Bone marrow (tissue), 2 donors: ENCODE measurements at regions not wholly inside any gene's neighbourhood (a gene's known extent, or its start where the extent isn't known, plus 50 kb on each side); places are given as distances from the start of the nearest gene placed in this dataset.

Experiments
- DNase-seq, 2 donors: peaks; one replicate each; lab custom pipeline; 2025; lab: John Stamatoyannopoulos, UW

- no peak for DNase-seq
These were observed 126.7 kb downstream of the DKK1 start for GRCh38 chr10:52440612-52441285.

DNA sequence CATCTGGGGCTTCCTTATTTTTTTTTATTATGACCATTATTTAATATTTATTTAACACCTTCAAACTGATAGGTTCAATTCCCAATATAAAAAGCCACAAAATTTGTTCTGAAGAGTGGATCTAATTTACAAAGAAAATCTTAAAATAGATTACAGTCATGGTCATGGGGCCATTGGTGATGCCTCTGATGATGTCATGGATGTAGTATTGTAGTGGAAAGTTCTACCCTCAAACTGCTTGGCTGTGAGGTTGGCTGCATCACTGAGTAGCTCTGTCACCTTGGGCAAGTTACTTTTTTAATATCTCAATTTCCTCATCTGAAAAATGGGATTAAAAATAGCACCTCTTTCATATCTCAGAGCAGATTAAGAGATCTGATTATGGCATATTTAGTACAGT, 128.5 kb downstream of the DKK1 start:
- DNase-seq, result no peak

GRCh38 chr10:52443419-52444388, 129.6 kb downstream of the DKK1 start:
- DNase-seq, result no peak

DNA sequence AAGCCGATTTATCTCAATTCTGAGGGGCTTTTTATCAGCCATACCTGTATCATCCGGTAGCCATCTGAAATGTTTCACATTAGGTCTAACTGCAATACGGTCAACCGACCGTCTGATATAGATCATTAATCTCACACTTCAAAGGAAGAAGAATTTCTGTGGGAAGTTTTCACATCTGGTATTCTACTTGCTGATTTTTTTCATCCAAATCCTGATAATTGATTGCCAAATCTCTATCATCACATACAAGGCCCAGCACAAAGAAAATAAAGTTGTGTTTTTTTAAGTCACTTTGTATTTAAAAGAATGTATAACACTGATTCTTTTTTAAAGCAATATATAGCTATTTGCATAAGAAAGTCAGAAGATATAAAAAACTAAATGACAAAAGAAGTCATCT, 132.3 kb downstream of the DKK1 start:
- no peak for DNase-seq

GRCh38 chr10:52447931-52448353, 133.9 kb downstream of the DKK1 start:
- DNase-seq, result no peak

DNA sequence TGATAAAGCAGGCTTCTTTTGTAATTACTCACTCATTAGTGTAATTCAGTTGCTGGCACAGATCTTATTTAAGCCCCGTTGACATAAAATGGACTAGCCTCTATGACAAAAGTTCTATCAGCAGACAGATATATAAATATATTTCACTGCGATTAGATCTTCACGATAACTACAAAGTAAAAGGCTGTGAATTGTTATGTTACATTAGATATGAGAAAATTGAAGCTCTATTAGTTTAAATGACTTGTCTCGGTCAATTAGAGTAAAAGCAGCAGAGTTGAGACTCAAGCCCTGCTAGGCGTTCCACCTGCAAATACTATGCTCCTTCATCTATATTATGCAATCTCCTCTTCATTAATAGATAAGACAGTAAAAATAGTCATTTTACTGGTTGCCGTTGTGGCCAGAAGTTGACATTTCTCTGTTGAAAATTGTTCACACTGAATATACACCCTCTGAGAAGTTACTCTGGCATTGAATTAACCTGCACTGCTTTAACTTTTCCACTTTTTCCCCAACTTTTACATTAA, 136.7 kb downstream of the DKK1 start:
- no peak for DNase-seq

- DNase-seq, result no peak
These were observed 137.7 kb downstream of the DKK1 start for GRCh38 chr10:52451817-52452216.

DNA sequence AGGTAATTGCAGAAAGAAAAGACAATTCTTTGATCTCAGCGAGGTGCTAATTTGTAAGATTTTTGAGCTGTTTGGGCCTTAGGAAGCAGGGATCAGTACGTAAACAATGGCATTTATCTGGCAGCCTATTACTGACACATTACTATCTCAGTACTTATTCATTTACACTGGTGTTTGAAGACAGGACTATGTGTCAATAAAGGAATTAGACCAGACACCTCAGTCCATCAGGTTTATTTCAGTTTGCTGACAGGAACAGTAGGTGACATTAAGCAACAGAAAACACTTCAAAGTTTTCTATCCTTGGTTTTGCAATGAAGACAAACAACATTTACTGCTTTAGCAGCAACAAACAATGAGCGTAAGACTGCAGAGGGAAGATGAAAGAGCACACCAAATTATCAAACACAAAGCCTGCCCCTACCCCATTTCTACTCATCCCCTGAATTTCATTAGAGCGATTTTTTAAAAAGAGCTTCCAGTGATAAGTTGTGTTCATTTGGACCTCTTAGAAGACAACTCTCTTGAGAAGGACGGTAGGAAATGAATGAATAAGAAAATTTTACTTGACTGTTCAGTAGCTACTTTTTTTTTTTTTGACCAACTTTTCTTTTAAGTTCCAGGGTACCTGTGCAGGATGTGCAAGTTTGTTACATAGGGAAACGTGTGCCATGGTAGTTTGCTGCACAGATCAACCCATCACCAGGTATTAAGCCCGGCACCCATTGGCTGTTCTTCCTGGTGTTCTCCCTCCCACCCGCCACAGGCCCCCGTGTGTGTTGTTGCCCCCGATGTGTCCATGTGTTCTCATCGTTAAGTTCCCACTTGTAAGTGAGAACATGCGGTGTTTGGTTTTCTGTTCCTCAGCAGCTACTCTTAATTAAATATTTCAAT, 138.8 kb downstream of the DKK1 start:
- no peak for DNase-seq

- DNase-seq, result no peak
These were observed 139.4 kb downstream of the DKK1 start for GRCh38 chr10:52453501-52453900.

DNA sequence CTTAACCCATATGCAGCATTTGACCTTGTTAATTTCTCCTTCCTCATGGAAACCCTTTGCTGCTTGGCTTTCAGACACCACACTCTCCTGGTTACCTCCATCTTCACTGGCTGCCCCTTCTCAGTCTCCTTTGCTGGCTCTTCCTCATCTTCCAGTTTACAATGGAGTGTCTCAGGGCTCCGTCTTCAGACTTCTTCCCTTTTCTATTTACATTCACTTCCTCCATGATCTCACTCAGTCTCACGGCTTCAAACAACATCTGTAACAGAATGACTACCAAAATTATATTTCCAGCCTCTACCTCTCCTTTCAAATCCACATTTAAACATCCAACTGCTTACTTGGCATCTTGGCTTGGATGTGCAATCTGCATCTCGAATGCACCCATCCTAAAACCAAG, 140.4 kb downstream of the DKK1 start:
- DNase-seq, result no peak

DNA sequence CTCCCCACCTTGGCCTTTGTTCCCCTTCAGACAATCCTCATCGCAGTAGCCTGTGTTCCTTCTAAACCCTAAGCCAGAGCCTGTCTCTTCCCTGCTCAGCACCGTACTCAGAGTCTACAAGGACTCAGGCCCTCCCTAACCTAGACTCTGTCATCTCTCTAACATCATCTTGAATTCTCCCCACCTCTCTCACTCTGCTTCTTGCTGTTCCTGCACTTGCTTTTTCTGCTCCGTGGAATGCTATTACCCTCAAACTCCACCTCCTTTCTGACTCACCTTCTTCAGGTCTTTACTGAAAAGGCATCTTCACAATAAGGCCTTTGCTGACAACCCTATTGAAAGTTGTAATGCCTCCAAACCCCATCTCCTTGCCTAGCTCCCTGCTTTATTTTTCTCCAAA, 141.0 kb downstream of the DKK1 start:
- no peak for DNase-seq

- DNase-seq, result no peak
These were observed 145.0 kb downstream of the DKK1 start for GRCh38 chr10:52459097-52459496.

DNA sequence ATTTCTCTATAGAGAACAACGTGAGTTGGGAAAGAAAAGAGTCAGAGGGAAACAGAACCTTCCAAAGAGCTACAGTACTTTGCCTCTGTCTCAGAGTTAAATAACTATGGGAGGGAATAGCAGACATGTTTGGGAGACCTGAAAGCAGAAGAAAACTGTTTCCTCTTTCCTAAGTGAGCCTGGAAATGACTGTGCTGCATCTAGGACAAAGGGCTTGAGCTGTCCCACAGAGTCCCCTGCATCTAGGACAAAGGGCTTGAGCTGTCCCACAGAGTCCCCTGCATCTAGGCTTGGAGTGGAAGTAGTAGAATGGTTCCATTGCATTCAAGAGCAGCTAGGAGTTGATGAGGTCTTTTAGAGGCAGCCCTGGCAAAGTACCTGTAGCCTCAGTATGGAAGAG, 149.7 kb downstream of the DKK1 start:
- DNase-seq, result no peak

GRCh38 chr10:52464368-52465124, 150.5 kb downstream of the DKK1 start:
- no peak for DNase-seq

DNA sequence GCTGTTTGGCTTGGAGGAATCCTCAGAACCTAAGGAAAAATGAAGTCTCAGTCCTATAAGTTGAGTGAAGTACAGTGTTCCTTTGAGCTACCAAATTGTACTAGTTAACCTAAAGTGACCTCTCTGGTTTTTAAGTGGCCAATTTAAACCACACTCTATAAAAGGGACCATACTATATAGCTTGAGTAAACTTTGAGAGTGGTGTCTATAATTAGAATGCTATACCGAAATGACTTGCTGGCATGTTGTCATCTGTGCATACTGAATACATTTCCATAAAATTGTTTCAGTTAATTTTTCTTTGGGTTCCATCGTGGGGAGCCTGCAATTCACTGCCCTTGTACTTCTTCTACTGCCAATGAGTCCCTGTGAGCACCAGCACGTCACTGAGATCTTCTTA, 151.1 kb downstream of the DKK1 start:
- DNase-seq, result no peak

GRCh38 chr10:52466464-52466863, 152.4 kb downstream of the DKK1 start:
- no peak for DNase-seq

DNA sequence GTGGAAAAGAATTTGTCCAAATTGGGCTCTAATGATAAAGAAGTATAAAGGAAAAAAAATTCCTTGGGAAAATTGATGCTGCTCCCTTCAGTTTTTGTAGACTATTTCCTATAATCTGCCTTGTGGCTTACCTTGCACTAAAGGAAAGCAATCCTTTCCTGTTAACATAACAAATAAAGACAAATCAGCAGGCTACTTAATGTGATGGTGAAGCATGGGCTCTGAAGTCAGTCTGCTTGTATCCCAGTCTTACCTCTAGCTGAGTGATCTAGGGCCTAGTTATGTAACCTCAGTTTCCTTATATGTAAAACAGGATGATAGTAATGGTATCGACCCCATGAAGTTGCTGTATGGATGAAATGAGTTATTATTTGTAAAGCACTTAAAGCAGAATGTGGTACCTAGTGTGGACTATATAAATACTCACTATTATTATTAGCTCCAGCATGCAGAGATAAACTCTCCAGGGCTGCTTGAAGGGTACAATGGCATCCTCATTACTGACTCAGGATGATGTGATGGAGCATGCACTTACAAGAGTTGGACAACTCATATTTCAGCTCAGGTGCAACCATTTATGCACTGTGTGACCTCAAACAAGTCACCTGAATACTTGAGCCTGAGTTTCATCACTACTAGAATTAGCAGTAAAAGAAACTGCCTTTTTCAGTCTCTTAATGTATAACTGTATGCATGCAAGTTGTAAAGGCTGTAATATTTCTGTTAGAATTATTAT, 156.1 kb downstream of the DKK1 start:
- DNase-seq, result no peak

- DNase-seq, result no peak
These were observed 158.5 kb downstream of the DKK1 start for GRCh38 chr10:52472406-52473146.

DNA sequence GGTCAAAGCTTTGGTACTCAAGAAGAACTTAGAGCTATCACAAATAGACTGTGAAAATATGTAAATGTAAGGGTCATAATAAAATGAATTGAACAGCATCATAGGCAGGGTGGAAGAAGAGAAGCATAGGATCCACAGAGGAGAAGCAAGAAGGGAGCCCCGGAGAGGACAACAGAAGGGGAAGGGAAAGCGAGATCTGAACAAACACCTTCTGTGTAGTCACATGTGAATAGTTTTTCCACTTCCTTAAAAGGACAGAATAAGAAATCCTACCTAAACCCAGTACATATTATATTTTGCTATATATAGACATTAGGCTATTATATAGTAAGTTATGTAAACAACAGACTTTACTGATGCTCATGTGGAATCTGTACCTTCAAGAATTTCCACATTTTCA, 160.2 kb downstream of the DKK1 start:
- no peak for DNase-seq

GRCh38 chr10:52477305-52477704, 163.2 kb downstream of the DKK1 start:
- DNase-seq, result no peak
